ENCODE measurements at regions not wholly inside any gene's neighbourhood (a gene's known extent, or its start where the extent isn't known, plus 50 kb on each side); places are given as distances from the start of the nearest gene placed in this dataset.
"Not testable (repeated sequence)": the region's sequence is repeated elsewhere in the genome, so short reads cannot be mapped to it uniquely, and the experiment has no call there.

GRCh38 chr3:177457204-177457603, 259.9 kb upstream of the TBL1XR1 start:
- DNase-seq (ENCODE audit: low read depth in 2 of 2): not testable (repeated sequence)

GRCh38 chr3:177459401-177459800, 262.1 kb upstream of the TBL1XR1 start:
- no peak for DNase-seq (ENCODE audit: low read depth in 2 of 2)

- DNase-seq (ENCODE audit: low read depth in 2 of 2): no peak
These were observed 262.8 kb upstream of the TBL1XR1 start for GRCh38 chr3:177460047-177460446.

- no peak for DNase-seq (ENCODE audit: low read depth in 2 of 2)
These were observed 264.5 kb upstream of the TBL1XR1 start for GRCh38 chr3:177461765-177462164.

- DNase-seq (ENCODE audit: low read depth in 2 of 2): not testable (repeated sequence)
These were observed 266.1 kb upstream of the TBL1XR1 start for GRCh38 chr3:177463341-177463740.

- no peak for DNase-seq (ENCODE audit: low read depth in 2 of 2)
These were observed 266.6 kb upstream of the TBL1XR1 start for GRCh38 chr3:177463863-177464262.

GRCh38 chr3:177464392-177465256, 267.3 kb upstream of the TBL1XR1 start:
- DNase-seq (ENCODE audit: low read depth in 2 of 2): no peak

- DNase-seq (ENCODE audit: low read depth in 2 of 2): no peak
These were observed 268.0 kb upstream of the TBL1XR1 start for GRCh38 chr3:177465257-177465642.

GRCh38 chr3:177466074-177466473, 268.8 kb upstream of the TBL1XR1 start:
- DNase-seq (ENCODE audit: low read depth in 2 of 2): no peak

GRCh38 chr3:177466622-177467021, 269.3 kb upstream of the TBL1XR1 start:
- not testable (repeated sequence) for DNase-seq (ENCODE audit: low read depth in 2 of 2)

- DNase-seq (ENCODE audit: low read depth in 2 of 2): no peak
These were observed 270.1 kb upstream of the TBL1XR1 start for GRCh38 chr3:177467247-177467985.

- DNase-seq (ENCODE audit: low read depth in 2 of 2): no peak
These were observed 271.0 kb upstream of the TBL1XR1 start for GRCh38 chr3:177468331-177468730.

GRCh38 chr3:177468816-177469215, 271.5 kb upstream of the TBL1XR1 start:
- no peak for DNase-seq (ENCODE audit: low read depth in 2 of 2)

GRCh38 chr3:177469216-177469615, 271.9 kb upstream of the TBL1XR1 start:
- DNase-seq (ENCODE audit: low read depth in 2 of 2): no peak

GRCh38 chr3:177470197-177470941, 273.1 kb upstream of the TBL1XR1 start:
- no peak for DNase-seq (ENCODE audit: low read depth in 2 of 2)

GRCh38 chr3:177471733-177472480, 274.6 kb upstream of the TBL1XR1 start:
- DNase-seq (ENCODE audit: low read depth in 2 of 2): no peak

GRCh38 chr3:177473184-177473583, 275.9 kb upstream of the TBL1XR1 start:
- DNase-seq (ENCODE audit: low read depth in 2 of 2): no peak

- no peak for DNase-seq (ENCODE audit: low read depth in 2 of 2)
These were observed 276.6 kb upstream of the TBL1XR1 start for GRCh38 chr3:177473903-177474302.

GRCh38 chr3:177474652-177475355, 277.5 kb upstream of the TBL1XR1 start:
- no peak for DNase-seq (ENCODE audit: low read depth in 2 of 2)

- DNase-seq (ENCODE audit: low read depth in 2 of 2): no peak
These were observed 278.0 kb upstream of the TBL1XR1 start for GRCh38 chr3:177475356-177475665.

GRCh38 chr3:177476495-177476894, 279.2 kb upstream of the TBL1XR1 start:
- no peak for DNase-seq (ENCODE audit: low read depth in 2 of 2)

All from stimulated activated CD8-positive, alpha-beta memory T cell treated with anti-CD3 and anti-CD28 coated beads, Interleukin-15, amount 100 ng/mL, for 4 hours (primary cell).